PC-9 (cell line): ENCODE measurements at regions not wholly inside any gene's neighbourhood (a gene's known extent, or its start where the extent isn't known, plus 50 kb on each side); places are given as distances from the start of the nearest gene placed in this dataset.

ENCODE experiments used
- BruUV-seq: library from RNA; stranded (reverse); fragments of 400-500 nt; replicated peaks from 2 replicates; lab custom pipeline; 2021; lab: Mats Ljungman, UMichigan
- CTCF ChIA-PET: fragments of 300-600 bp; sonication (Branson Sonifier 250); formaldehyde crosslinking; loops from one replicate; lab custom pipeline; 2022; ENCODE audit warnings: antibody characterized with exemption; lab: Charles Lee
- POLR2A ChIA-PET: fragments of 300-600 bp; sonication (Branson Sonifier 250); formaldehyde crosslinking; loops from one replicate; lab custom pipeline; 2022; ENCODE audit warnings: antibody characterized with exemption; ENCODE audit not compliant: unreplicated experiment; lab: Charles Lee
- DNase-seq, 2 experiments: peaks; one replicate each; pipeline versions ENCODE4 v3.0.0 to v3.0.0-alpha.2; 2015 to 2022; ENCODE audit warnings: mixed read lengths in 1 of 2
- H2AFZ ChIP-seq: fragments of 200-600 bp; sonication (generic); 2 replicates; pipeline ENCODE4 v1.8.1; 2017; ENCODE audit warnings: antibody characterized with exemption
- H3F3A ChIP-seq: fragments of 200-600 bp; sonication (generic); 2 replicates; pipeline ENCODE4 v1.8.1; 2017; ENCODE audit warnings: antibody characterized with exemption, mild to moderate bottlenecking, low read depth; ENCODE audit not compliant: insufficient read depth
- H3K27ac ChIP-seq: fragments of 200-600 bp; sonication (generic); 2 replicates; pipeline ENCODE4 v1.6.1; 2016; ENCODE audit warnings: mixed run types
- H3K27me3 ChIP-seq: fragments of 200-600 bp; sonication (generic); 2 replicates; pipeline ENCODE4 v1.6.1; 2016; ENCODE audit warnings: low read depth, mixed run types; ENCODE audit not compliant: insufficient read depth
- H3K36me3 ChIP-seq: fragments of 200-600 bp; sonication (generic); 2 replicates; pipeline ENCODE4 v1.6.1; 2016; ENCODE audit warnings: low read depth, mixed run types
- H3K4me1 ChIP-seq: fragments of 200-600 bp; sonication (generic); replicated peaks from 2 replicates; pipeline ENCODE4 v1.6.1; 2016; ENCODE audit warnings: mixed run types; ENCODE audit not compliant: insufficient read depth
- H3K4me2 ChIP-seq: fragments of 200-600 bp; sonication (generic); 2 replicates; pipeline ENCODE4 v1.6.1; 2017; ENCODE audit warnings: mixed run types
- H3K4me3 ChIP-seq: fragments of 200-600 bp; sonication (generic); 2 replicates; pipeline ENCODE4 v1.6.1; 2016; ENCODE audit warnings: mixed run types
- H3K79me2 ChIP-seq: fragments of 200-600 bp; sonication (generic); 2 replicates; pipeline ENCODE4 v1.6.1; 2017; ENCODE audit warnings: low read depth, mixed run types
- H3K9me2 ChIP-seq: fragments of 200-600 bp; sonication (generic); 2 replicates; pipeline ENCODE4 v1.8.1; 2017; ENCODE audit warnings: mild to moderate bottlenecking; ENCODE audit not compliant: insufficient read depth
- H3K9me3 ChIP-seq: fragments of 200-600 bp; sonication (generic); 2 replicates; pipeline ENCODE4 v1.8.1; 2016; ENCODE audit warnings: low read depth; ENCODE audit not compliant: insufficient read depth
- H4K20me1 ChIP-seq: fragments of 200-600 bp; sonication (generic); 2 replicates; pipeline ENCODE4 v1.8.1; 2017; ENCODE audit not compliant: insufficient read depth
- CTCF ChIP-seq: fragments of 200-600 bp; sonication (generic); conservative IDR thresholded peaks from 2 replicates; pipeline ENCODE4 v1.6.1; 2017; ENCODE audit warnings: mixed run types, antibody characterized with exemption, mild to moderate bottlenecking, moderate library complexity
- EZH2 ChIP-seq: fragments of 200-600 bp; sonication (generic); IDR thresholded peaks from 2 replicates; pipeline ENCODE4 v1.8.0; 2017; ENCODE audit warnings: antibody characterized with exemption, low read depth
- intact Hi-C: fragments of 100-400 bp; cut with micrococcal nuclease; formaldehyde crosslinking; loops from one replicate; pipeline ENCODE4 v1.10.0; 2022; ENCODE audit not compliant: unreplicated experiment

GRCh38 chr6:133827766-133828165 lies 61.1 kb upstream of the TCF21 start:
- Histone ChIP-seq H3F3A (no peaks in the 10 kb centered on the region), H3K27me3 (no peaks in the 10 kb centered on the region), H3K4me1 (no peaks in the 10 kb centered on the region), H3K9me2 (no peaks in the 10 kb centered on the region), H3K4me2 (no peak overlapping the region), H2AFZ (no peak overlapping the region), H4K20me1 (no peaks in the 10 kb centered on the region), H3K27ac (no peak overlapping the region), H3K9me3 (no peaks in the 10 kb centered on the region), H3K36me3 (no peaks in the 10 kb centered on the region), H3K79me2 (no peaks in the 10 kb centered on the region), H3K4me3 (no peak overlapping the region)
- intact Hi-C loops, result no loop called here
- BruUV-seq, result no TSS peak
- POLR2A ChIA-PET, result no interaction called here
- TF ChIP-seq CTCF (no peak), EZH2 (no peak)
- no peak for DNase-seq
- CTCF ChIA-PET, result no interaction called here

- no peak overlapping the region for H3K27ac ChIP-seq
Observed at GRCh38 chr6:133833949-133834359, 55.0 kb upstream of the TCF21 start.

DNA sequence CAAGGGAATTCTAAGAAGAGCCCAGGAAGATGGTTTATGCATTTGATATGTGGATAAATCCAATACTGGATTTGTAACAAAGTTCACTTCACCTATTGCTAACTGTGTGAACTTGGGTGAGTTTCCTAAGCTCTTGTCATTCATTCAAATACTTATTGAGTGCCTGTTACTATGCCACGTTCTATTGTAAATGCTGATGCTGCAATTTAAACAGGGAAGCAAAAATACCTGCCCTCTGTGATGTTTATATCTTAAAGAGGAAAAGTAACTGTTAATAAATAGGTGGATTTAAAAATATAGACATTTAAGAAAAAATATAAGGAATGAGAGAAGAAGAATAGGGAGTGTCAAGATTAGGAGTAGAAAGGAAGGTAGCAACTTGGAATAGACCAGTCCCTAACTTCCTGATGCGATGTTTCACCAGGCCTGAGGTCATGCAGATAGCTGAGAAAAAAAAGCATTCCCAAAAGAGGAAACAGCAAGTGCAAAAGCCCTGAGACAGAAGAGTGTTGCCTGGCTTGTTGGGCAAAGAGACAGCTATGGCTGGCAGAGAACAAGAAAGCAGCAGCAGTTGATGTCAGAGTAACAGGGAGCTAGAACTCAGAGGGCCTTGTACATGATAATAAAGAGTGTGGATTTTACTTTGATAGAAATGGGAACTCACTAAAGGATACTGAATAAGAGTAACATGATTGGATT lies 54.3 kb upstream of the TCF21 start:
- CTCF ChIA-PET, result interaction anchor here (0.8 kb wide), 1 partner anchor 266 kb away, joined by 5 read pairs; no protein-coding TSS in a partner anchor
- Histone ChIP-seq H3K9me3 (no peaks in the 10 kb centered on the region), H4K20me1 (no peaks in the 10 kb centered on the region), H3K9me2 (no peaks in the 10 kb centered on the region), H3K36me3 (no peaks in the 10 kb centered on the region), H3K27ac (no peak overlapping the region), H3K79me2 (no peaks in the 10 kb centered on the region), H2AFZ (no peak overlapping the region), H3K4me1 (no peaks in the 10 kb centered on the region; the same call in 1 of the 2 replicates), H3K4me2 (no peak overlapping the region), H3F3A (no peaks in the 10 kb centered on the region), H3K27me3 (no peaks in the 10 kb centered on the region), H3K4me3 (no peak overlapping the region)
- no peak for DNase-seq
- intact Hi-C loops, result loop anchor here (5.0 kb wide), 1 partner anchor 87 kb away; no protein-coding TSS in a partner anchor
- TF ChIP-seq EZH2, result no peak
- no peak for TF ChIP-seq CTCF
- BruUV-seq, result no TSS peak
- POLR2A ChIA-PET, result interaction anchor here (0.6 kb wide), 1 partner anchor 62 kb away, joined by 6 read pairs; no protein-coding TSS in a partner anchor

More at GRCh38 chr6:133833949-133834359, 55.0 kb upstream of the TCF21 start:
- H3F3A ChIP-seq, result no peaks in the 10 kb centered on the region
- no peak overlapping the region for H3K4me2 ChIP-seq
- H3K9me3 ChIP-seq, result no peaks in the 10 kb centered on the region
- ChIA-PET CTCF (no interaction called here), POLR2A (no interaction called here)
- no TSS peak for BruUV-seq
- no peaks in the 10 kb centered on the region for H3K9me2 ChIP-seq
- DNase-seq, result no peak
- no peaks in the 10 kb centered on the region for H3K27me3 ChIP-seq
- H4K20me1 ChIP-seq, result no peaks in the 10 kb centered on the region
- intact Hi-C loops, result no loop called here
- TF ChIP-seq CTCF, result no peak
- TF ChIP-seq EZH2, result no peak
- no peak overlapping the region for H2AFZ ChIP-seq
- H3K36me3 ChIP-seq, result no peaks in the 10 kb centered on the region
- no peaks in the 10 kb centered on the region for H3K79me2 ChIP-seq
- H3K4me3 ChIP-seq, result no peak overlapping the region
- no peaks in the 10 kb centered on the region; the same call in 1 of the 2 replicates for H3K4me1 ChIP-seq
